HG03558 (cell line): ENCODE measurements at regions not wholly inside any gene's neighbourhood (a gene's known extent, or its start where the extent isn't known, plus 50 kb on each side); places are given as distances from the start of the nearest gene placed in this dataset.

Source experiments
- ATAC-seq: cut with Tn5 transposase; IDR thresholded peaks from one replicate; pipeline ENCODE4 v1.9.1; 2021; ENCODE audit warnings: moderate number of reproducible peaks; ENCODE audit not compliant: unreplicated experiment; ENCODE audit errors: extremely low read depth

DNA sequence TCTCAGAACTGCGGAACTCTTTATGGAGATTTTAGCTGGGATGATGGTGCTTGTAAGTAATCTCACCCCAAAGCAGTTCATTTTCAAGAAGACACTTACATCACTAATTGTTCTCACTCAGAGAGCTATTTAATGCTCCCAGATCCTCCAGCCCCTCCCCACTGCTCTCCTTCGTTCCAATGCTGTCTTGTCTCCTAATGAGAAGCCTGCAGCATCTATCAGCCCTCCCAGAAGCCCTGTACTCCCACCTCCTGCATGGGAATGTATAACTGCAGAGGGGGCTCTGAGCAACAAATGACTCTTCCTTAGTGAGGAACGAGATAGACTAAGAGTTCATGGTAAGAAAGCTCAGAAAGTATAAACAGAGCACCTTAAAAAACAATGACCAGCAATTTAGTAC, 377.4 kb upstream of the RUNX1 start:
- no peak for ATAC-seq

DNA sequence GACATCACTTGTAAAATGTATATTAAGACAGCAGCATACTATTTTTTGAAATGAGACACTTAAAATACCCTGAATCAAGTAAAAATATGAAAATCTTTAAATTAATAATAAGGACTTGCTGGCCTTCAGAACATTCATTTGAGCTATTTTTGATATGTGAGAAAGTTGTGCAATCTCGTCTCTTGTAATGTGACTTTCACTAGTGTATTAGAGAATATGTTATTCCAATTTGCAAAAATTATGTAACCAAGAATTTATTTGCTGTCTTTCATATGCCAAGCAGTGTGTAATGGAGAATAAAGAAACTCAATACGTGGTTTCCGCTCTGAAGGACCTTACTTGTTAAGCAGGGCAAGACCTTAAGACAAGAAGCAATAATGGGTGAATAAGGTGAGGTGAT, 375.0 kb upstream of the RUNX1 start:
- no peak for ATAC-seq

DNA sequence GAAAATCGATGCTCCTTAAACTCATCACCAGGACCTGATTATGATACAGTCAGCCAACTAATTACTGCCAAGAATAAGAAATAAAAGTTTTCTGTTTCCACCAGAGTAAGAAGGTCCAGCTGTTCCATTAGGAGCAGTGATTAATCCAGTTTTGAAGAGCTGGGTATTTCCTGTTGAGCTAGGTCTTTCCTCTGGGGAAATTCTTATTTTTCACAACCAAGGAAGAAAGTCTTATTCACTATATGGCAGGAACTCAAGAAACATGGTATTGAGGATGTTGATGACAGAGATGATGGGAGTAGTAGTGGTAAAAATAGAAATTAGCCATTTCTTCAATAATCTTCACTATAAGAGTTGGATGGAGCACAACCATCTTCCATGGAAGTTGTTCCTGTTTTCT, 374.6 kb upstream of the RUNX1 start:
- no peak for ATAC-seq

DNA sequence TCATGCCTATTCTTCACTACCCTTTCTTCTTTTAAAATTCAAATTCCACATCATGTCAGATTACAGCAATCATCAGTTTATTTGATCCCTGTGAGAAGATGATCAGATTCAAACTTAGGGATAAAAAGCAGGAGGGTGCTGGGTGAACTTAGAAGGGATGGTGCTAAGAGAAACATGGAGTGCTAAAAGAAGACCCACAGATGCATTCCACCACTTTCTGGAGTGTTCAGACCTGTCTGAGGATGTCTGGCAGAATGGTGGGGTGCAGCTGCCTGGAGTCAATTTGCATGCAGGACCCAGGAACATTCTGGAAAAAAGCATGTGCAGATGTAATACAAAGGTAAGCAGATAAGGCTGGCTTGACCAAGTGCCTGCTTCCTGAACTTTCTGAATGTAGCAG, 372.9 kb upstream of the RUNX1 start:
- no peak for ATAC-seq

DNA sequence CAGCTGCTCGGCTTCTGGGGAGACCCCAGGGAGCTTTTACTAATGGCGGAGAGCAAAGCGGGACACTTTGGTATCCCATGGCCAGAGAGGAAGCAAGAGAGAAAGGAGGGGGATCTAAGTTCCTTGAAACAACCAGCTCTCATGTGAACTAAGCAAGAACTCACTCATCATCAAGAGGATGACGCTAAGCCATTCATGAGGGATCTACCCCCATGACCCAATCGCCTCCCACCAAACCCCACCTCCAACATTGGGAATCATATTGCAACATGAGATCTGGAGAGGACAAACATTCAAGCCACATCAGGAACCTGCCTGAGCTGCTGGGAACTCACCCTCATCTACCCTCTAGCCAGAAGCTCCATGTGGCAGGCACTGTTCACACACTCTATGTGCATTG, 372.1 kb upstream of the RUNX1 start:
- no peak for ATAC-seq

DNA sequence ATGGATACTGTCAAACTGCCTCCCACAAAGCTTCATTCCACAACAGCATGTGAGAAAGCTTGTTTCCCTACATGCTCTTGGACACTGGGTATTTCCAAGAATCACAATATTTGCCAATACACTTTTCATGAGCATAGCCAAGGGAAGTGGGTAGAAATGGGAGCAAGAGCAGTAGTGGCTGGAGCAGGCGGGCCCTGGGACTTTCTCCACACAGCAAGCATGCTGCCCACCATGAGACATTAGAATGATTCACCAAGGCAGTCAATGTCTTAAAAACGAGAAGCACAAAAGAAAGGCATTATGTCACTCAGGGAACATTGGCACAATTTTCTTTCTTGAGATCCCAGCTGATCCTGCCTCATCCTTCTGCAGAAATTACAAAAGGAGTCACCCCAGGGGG, 371.6 kb upstream of the RUNX1 start:
- ATAC-seq, result no peak

DNA sequence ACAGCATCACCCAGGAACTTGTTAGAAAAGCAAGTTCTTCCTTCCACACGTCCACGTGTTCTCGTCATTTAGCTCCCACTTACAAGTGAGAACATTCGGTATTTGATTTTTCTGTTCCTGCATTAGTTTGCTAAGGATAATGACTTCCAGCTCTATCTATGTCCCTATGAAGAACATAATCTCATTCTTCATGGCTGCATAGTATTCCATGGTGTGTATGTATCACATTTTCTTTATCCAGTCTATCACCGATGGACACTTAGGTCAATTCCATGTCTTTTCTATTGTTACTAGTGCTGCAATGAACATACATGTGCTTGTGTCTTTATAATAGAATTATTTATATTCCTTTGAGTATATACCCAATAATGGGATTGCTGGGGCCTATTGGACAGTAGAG, 368.7 kb upstream of the RUNX1 start:
- no peak for ATAC-seq

DNA sequence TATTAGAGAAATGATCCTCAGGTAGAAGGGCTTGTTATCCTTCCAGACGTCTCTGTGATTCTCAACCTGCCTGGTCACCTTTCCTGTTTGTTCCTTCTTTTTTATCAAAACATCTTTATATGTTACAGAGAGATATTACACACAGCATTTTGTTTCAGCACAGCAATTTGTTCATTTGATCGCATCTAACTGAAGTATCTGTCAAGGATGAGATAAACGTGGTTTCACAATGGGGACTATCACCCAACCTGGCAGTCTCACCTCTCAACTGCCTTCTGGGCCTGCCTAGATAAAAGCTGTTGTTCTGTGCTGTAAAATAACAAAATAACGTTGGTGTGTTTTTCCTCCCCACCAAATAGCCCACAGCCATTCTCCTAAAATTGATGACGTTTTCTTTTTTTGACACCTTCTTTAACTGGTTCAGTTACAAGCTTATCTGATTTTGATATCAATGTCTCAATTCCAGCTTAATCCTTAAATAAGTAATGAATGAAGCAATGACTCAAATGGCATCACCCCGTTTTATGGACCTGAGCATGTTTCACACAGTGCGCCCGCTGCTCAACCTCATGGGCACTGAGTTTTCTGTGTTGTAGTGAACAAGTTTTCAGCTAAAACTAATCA, 367.9 kb upstream of the RUNX1 start:
- ATAC-seq, result no peak

DNA sequence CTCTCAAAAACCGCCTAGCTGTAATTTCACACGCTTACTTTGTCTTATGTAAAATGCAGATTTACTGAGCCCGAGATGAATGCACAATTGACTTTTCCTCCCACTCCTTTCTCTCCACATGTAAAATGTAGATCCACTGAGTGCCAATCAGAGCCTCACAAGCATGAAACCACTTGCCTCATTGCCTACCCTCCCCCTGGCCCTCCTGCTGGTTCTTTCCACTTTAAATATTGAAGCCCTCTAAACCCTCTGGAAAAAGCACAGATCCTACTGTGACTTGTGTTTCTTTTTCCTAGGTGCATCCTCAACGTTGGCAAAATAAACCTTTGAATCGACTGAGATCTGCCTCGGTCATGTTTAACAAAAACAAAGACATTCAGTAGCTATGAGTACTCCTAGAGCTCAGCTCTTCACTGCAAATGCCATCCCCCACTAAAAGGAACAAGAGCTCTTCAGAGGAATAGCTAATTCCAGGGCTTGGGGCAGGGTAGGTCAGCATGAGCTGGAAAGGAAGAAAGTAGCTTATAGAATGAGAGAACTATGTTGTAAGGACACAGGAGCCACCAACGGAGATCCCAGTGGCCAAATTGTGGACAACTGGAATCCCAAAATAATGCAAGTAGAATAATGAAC, 365.5 kb upstream of the RUNX1 start:
- no peak for ATAC-seq

DNA sequence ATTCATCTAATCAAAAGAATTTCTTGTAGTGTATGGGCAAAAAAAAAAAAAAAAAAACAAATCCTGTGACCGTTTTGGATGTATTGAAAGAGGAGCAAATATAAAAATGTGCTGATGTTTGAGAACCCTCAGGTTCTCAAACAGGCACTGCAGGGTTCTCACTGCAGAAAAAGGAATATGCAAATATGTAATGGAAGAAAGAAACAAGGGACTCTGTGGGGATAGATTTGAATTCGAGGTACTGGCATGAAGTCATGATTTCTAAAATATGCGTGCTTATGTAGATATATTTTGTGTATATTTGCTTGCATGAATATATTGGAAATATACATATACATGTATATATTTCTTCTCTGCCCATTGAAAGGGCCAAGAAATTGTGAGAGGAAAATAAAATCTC, 365.0 kb upstream of the RUNX1 start:
- ATAC-seq, result no peak

DNA sequence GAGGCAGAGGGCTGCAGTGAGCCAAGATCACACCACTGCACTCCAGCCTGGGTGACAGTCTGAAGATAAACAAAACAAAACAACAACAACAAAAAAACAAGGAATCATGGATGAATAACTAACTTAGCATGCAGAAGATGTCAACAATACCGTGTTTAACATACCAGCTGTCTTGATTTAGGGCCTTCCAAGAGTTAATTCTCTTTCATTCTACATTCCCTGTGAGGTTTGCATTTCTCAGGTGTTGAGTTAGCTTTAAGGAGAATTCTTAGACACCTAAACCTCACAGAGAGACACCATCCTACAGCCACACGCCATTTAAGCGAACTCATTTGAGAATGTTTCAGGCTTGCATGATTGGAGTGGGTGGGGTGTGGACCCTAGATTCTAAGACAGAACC, 363.1 kb upstream of the RUNX1 start:
- ATAC-seq, result no peak

DNA sequence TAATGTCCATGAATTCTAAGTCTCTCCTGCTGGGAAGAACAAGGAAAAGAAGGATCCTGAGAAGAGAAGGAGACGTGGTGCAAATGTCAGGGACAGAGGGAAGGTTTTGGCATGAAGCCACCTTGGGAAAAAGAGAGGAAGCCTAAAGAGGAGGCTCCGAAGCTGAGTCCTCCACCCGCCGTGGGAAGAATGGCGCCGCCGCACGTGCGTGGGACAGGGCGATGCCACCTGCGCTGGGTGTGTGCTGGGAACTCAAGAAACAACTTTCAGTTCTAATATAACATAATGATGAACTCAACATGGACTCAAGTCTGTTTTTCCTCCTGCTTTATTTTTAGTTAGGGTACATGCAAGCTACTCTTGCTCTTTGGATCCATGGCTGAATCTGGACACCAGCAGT, 362.3 kb upstream of the RUNX1 start:
- ATAC-seq, result no peak

DNA sequence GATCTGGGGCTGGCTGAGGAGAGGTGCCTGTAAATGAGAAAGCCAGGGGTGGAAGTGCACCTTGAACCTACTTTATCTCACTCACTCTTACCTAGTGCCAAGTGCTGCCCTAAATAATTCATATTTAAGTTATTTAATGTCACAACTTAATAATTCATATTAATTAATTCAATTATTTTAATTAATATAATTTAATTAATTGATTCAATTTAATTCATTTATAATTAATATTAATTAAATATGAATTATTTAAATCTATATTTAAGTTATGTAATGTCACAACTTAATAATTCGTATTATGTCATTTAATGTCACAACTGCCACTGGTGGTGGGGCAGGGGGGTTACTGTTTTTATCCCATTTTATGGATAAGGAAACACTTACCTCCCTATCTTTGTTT, 361.6 kb upstream of the RUNX1 start:
- no peak for ATAC-seq

DNA sequence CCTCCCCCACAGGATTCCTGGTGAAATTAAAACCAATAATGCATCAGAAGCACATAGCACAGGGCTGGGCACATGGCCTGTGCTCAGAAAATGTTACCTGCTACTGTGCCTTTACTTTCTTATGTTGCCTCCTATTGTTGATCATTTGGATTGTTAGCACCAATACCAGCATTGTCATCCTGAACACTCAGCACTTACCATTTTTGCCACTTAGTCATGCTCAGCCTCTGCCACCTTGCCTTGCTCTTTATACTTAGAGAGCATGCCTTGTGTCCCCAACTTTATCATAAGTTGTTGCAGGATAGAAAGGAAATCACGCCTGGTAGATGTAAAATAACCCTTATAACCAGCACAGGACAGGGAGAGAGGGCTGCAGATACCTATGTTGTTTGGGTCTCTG, 361.0 kb upstream of the RUNX1 start:
- no peak for ATAC-seq

DNA sequence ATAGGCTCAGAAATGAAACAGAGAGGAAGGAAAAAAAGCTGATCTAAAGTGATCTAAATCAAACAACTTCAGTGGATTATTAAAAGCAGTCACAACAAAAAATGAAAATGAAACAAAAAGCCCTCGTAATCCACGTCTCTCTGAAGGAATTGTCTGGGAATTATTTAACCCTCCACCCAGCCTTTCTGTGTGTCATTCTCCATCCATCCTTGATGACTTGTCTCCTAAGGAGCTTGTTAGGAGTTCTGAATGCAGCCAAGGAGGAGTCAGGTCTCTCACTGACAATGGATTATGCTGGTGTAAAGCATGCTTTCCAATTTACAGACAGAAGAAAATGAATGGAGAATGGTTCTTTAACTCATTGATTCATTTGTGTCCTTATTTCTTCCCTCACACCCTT, 359.3 kb upstream of the RUNX1 start:
- ATAC-seq, result no peak

DNA sequence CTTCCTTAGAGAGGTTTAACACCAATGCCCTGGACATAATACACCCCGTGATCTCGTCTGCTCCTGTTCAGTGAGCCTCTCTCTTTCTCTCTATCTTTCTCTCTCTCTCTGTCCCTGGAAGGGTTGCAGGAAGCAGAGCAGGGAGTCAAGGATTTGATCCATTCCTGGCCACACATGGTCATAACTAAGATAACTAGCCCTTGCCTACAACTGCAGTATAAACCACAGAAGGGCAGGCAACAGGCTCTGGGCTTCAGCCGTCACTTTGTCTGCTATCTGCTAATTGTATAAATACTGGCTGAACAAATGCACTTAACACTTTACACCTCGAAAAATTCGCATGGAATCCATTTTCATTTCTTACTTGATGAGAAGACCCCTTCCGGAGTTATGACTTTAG, 357.5 kb upstream of the RUNX1 start:
- no peak for ATAC-seq

DNA sequence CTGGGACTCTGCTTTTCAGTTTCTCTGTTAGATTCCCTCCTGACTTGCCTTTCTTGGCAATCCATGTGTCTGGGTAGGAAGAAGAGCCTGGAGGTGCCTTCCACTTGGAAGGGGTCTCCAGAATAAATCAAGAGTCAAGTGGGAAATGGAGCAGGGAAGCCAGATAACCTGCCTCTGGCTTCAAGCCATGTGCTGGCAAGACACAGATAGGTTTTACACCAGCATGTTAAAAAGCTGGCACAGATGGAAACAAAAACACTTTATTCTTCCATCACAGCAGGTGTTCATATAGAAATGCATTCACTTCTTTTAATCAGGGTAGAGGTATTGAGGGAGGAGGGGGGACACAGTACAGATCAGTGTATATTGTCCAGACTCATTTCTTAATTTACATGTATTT, 356.9 kb upstream of the RUNX1 start:
- ATAC-seq, result no peak

DNA sequence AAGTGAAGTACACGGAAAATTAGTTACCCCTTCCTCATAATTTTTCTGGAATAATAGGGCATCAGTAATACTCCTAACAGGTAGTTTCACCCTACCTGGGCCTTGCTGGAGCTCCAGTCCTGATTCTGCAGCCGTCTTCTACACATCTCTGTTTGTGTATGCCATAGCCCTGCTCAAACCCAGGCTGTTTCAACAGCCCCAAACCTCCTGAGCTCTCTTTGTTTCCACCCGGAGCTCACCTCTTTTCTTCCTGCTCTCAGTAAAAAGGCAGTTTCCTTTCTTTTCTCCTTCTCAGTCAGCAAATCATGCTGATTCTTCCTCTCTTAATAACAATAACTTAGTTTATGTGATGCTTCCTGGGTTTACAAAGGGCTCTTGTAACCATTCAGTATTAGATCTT, 355.1 kb upstream of the RUNX1 start:
- no peak for ATAC-seq

DNA sequence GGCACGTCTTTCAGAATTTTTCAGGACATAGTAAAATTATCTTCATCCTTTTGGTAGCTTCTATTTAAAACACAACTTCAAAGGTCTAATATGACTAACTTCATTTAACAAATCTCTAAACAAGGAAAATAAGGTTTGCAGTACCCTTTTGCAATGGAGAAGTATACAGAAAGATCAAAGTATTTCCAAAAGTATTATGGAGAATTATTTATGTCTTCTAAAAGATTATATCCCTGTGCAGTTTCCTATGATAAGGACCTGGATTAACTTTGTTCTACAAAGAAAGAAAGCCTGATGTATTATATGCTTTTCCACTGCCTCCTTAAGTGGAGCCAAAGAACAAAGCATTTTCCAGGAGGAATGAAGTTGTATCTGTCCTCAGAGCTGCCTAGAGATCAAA, 353.0 kb upstream of the RUNX1 start:
- ATAC-seq, result no peak

DNA sequence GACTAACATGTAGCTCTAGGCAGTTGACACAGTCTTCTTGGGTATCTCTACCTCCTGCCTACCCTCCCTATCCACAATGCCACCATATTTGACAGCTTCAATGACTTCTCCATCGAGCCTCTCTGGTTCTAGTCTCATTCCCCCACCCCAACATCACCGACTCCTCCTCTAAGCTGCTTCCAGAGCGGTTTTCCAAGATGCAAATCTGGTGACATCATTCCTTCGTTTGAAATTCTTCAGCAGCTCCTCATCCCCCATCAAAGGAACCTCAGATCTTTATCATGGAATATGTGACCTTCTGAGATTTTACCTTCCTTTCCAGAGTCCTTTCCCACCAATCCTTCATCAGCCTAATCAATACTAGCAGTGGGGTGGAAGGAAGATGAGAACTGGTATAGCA, 352.4 kb upstream of the RUNX1 start:
- no peak for ATAC-seq

DNA sequence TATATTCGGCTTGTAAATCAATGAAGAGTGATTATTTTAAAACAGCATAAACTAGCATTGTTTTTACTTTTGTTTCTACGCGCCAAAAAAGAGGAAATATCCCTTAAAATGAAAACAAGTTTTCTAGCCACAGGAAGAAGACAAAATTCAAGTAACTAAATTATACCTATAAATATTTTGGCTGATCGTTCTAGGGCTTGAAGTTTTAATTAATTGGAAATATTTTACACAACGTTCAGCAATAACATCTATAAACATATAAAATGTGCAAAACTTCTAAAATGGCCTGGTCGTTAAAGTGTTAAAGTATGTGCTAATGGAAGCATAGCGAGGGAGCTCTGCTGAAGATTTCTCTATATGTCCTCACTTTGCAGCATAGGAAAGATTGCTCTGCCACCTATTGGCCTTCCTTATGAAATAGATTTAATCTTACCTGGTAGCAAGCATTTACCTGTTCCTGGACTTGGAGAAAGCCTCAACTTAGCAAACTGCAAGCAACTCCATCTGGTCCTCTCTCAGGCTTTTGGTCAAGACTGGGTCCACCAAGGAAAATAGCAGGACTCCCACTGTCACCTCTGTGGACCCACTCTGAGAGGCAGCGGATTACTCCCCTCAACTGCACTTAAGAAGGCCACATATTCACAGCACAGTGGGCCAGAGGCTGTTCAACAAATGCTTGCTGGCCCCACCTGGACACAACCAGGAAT, 351.3 kb upstream of the RUNX1 start:
- no peak for ATAC-seq

DNA sequence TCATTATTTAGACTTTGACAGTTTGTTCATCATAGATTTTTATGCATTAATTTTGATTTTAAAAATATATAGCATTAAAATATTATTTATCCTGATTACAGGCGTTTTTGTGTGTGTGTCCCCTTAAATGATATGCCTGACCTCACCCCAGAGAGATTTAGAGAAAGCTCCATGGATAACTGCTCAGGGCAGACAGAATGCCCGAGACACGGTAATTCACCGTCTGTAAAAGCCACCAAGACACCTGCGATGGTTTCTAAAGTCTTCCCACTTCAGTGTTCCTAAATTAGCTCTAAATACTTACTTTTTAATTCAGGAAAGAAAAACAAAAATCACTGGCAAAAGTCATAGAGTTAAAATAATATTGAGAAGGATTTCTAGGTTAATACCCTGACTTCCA, 350.6 kb upstream of the RUNX1 start:
- no peak for ATAC-seq
